HG03196 (cell line): ENCODE measurements at regions not wholly inside any gene's neighbourhood (a gene's known extent, or its start where the extent isn't known, plus 50 kb on each side); places are given as distances from the start of the nearest gene placed in this dataset.

ENCODE experiments used
- ATAC-seq: cut with Tn5 transposase; IDR thresholded peaks from one replicate; pipeline ENCODE4 v1.9.1; 2021; ENCODE audit not compliant: unreplicated experiment

DNA sequence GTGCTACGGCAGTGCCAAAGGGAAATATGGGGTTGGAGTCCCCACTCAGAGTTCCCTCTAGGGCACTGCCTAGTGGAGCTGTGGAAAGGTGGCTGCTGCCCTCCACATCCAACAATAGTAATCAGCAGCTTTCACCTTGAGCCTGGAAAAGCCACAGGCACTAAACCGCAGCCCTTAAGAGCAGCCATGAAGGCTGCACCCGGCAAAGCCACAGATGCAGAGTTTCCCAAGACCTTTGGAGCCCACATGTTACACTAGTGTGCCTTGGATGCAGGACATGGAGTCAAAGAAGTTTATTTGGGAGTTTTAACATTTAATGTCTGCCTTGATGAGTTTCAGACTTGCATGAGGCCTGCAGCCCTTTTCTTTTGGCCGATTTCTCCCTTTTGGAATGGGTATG is 91.4 kb upstream of the HSF2 start:
- ATAC-seq, result no peak

- ATAC-seq, result no peak
Measured at GRCh38 chr6:122315842-122316241, 83.6 kb upstream of the HSF2 start.

- no peak for ATAC-seq
Measured at GRCh38 chr6:122322824-122323223, 76.6 kb upstream of the HSF2 start.

GRCh38 chr6:122323361-122323760 is 76.1 kb upstream of the HSF2 start:
- no peak for ATAC-seq

DNA sequence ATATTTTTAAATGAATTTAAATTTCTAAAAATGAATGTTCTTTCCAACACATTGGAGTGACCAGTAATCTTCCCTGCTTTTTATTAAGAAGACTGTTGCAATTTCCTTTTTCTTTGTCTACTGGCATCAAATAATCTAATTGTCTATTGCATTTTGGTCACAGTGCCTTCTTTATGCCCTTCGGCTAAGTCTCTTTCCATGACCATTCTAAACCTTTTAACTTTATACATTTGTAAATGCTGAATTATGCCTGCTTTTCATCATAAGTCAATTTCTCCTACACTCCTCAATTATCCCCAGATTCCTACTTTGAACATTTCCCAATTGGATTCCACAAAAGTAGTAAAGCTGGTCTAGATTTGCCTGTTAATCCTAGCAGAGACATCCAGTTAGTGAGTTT is 69.1 kb upstream of the HSF2 start:
- ATAC-seq, result no peak

GRCh38 chr6:122337645-122338044 is 61.8 kb upstream of the HSF2 start:
- no peak for ATAC-seq

- no peak for ATAC-seq
Measured at GRCh38 chr6:122339661-122340060, 59.8 kb upstream of the HSF2 start.

DNA sequence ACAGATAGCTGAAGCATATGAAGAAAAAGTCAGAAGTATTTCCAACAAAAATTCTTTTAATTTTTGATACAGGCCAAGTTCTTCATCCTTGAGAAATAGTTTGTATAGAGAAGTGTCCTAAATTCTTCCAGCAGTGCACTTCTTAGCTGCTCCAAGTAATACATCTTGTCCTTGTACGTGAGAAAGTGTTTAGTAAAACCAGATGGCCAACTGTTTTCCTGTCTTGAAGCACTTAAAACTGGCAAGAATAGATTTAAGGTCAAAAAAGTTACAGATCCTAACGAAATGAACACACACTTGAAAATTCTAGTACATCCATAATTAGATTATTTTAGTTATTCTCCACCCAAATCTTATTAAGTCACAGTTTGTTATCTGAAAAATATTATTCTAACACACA is 52.2 kb upstream of the HSF2 start:
- ATAC-seq, result no peak

- ATAC-seq, result no peak
Measured at GRCh38 chr6:122347751-122348150, 51.7 kb upstream of the HSF2 start.
